Coronary artery (tissue), 2 donors: ENCODE measurements at regions not wholly inside any gene's neighbourhood (a gene's known extent, or its start where the extent isn't known, plus 50 kb on each side); places are given as distances from the start of the nearest gene placed in this dataset.

Experiments
- DNase-seq: peaks from one replicate; pipeline ENCODE4 v3.0.0-alpha.2; 2017; ENCODE audit warnings: low spot score
- H3K27ac ChIP-seq, 2 donors: fragments of 200-600 bp; sonication (generic); one replicate each; pipeline ENCODE4 v1.5.1; 2016 to 2019
- H3K4me3 ChIP-seq: fragments of 200-600 bp; sonication (generic); 2 replicates; pipeline ENCODE4 v1.5.1; 2016; ENCODE audit warnings: mild to moderate bottlenecking, moderate library complexity
- TF ChIP-seq, protein P1 (sequence below): fragments of 200-600 bp; sonication (generic); IDR thresholded peaks from one replicate; pipeline ENCODE4 v1.5.1; 2019; ENCODE audit warnings: antibody characterized with exemption

DNA sequence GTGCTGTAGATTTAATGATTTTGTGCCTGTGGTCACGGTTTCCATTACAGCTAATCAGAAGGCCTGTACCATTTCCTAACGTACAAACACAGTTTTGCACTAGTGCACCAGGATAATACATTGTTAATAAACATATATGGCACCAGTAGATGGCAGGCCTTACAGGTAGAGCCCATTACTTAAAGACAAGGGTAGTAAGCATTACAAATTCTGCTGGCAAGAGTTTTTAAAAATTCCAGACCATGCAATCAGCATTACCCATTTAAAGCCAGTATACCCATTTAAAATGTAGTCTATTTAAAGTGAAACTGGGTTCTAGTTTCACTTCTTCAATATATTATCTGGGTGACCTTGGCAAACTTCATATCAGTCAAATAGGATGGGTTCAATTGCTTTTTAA lies 224.2 kb downstream of the NUP35 start:
- no peak overlapping the region for H3K27ac ChIP-seq
- DNase-seq = no peak
- TF ChIP-seq, protein P1, sequence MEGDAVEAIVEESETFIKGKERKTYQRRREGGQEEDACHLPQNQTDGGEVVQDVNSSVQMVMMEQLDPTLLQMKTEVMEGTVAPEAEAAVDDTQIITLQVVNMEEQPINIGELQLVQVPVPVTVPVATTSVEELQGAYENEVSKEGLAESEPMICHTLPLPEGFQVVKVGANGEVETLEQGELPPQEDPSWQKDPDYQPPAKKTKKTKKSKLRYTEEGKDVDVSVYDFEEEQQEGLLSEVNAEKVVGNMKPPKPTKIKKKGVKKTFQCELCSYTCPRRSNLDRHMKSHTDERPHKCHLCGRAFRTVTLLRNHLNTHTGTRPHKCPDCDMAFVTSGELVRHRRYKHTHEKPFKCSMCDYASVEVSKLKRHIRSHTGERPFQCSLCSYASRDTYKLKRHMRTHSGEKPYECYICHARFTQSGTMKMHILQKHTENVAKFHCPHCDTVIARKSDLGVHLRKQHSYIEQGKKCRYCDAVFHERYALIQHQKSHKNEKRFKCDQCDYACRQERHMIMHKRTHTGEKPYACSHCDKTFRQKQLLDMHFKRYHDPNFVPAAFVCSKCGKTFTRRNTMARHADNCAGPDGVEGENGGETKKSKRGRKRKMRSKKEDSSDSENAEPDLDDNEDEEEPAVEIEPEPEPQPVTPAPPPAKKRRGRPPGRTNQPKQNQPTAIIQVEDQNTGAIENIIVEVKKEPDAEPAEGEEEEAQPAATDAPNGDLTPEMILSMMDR = no peak

DNA sequence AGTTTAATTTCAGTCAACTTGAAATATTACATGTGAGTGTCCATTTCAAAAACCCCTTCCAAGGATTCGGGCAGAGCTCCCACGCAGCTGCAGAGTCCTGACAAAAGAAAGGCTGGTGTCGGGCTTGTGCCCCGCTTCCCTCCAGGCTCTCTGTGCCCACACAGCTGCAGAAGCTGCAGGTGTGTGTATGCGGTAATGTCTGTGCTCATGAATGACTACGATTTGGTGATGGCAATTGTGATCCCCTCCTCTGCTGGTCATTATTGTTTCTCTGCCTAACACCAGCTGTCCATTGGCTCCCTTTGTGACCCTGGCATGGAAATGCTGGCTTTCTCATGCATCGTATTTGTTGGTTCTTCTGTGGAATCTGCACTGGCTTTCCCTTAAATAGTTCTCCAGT lies 224.8 kb downstream of the NUP35 start:
- TF ChIP-seq, protein P1 = no peak
- no peak overlapping the region for H3K27ac ChIP-seq
- DNase-seq = no peak
- H3K4me3 ChIP-seq = no peak overlapping the region

More for the DNA sequence above, 224.2 kb downstream of the NUP35 start:
- H3K4me3 ChIP-seq = no peak overlapping the region

- Histone ChIP-seq H3K4me3 (no peak overlapping the region), H3K27ac (no peak overlapping the region)
- TF ChIP-seq, protein P1 = no peak
- no peak for DNase-seq
Observed at GRCh38 chr2:183359867-183360266, 235.6 kb downstream of the NUP35 start.

DNA sequence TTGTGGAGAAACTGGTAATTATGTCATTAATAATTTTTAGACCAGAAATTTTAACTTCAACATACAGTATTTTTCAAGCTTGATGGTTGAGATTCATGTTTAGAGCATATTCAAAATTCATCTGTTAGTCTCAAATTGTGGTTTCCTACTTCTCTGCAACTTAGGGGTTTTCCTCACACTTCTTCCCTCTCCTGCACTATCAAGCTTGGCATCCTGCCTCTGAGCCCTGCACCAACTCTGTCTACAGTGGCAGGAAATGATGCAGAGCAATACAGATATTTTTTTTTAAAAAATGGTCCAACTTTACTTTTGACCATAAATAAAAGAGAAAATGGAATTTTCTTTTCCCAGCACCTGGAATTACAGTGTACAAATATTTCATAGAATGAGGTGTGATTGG lies 247.3 kb downstream of the NUP35 start:
- Histone ChIP-seq H3K4me3 (no peak overlapping the region), H3K27ac (no peak overlapping the region)
- no peak for DNase-seq
- TF ChIP-seq, protein P1 = no peak

- DNase-seq = no peak
- Histone ChIP-seq H3K27ac (no peak overlapping the region), H3K4me3 (no peak overlapping the region)
- TF ChIP-seq, protein P1 = no peak
Observed at GRCh38 chr2:183375821-183376220, 251.6 kb downstream of the NUP35 start.

GRCh38 chr2:183383854-183384253 lies 259.6 kb downstream of the NUP35 start:
- H3K4me3 ChIP-seq = no peak overlapping the region
- TF ChIP-seq, protein P1 = no peak
- no peak for DNase-seq
- no peak overlapping the region for H3K27ac ChIP-seq

DNA sequence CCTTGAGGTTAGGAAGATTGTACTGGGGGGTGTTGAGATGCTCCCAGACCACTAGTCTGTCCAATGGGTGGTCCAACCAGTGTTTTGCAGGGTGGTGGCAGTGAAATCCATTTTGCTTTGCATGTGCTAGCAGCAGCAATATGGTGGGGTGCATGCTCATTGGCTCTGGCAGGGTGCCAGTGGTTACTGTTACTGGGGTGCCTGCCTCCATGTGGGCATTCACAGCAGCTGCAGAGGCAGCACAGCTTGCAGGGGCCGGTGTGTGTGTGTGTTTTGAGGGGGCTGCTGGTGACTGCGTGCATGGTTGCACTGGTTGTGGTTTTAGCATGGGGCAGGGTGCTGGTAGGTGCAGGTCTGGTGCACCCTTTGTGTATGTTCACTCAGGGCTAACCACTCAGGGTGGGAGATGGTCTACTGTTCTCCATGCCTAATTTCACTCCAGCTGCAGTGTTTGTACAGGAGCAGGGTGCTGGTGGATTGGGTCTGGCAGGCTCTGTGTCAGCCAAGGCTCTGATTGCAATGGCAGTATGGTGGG lies 265.4 kb downstream of the NUP35 start:
- TF ChIP-seq, protein P1 = no peak
- DNase-seq = no peak
- Histone ChIP-seq H3K27ac (no peak overlapping the region), H3K4me3 (no peak overlapping the region)
